Neural cell (in vitro differentiated cells): ENCODE measurements at regions not wholly inside any gene's neighbourhood (a gene's known extent, or its start where the extent isn't known, plus 50 kb on each side); places are given as distances from the start of the nearest gene placed in this dataset.

ENCODE experiments used
- H2AFZ ChIP-seq: fragments of 200-600, 300-800 bp; sonication (generic), shearing (Covaris generic); 2 replicates; pipeline ENCODE4 v1.6.0; 2014; ENCODE audit warnings: low read depth, mild to moderate bottlenecking, antibody characterized with exemption, low read length, moderate library complexity
- H3F3A ChIP-seq: fragments of 200-600 bp; shearing (Covaris generic); 2 replicates; pipeline ENCODE4 v1.6.1; 2016; ENCODE audit warnings: mild to moderate bottlenecking, moderate library complexity, mixed read lengths, antibody characterized with exemption, low read length; ENCODE audit not compliant: insufficient read depth, poor library complexity, severe bottlenecking
- H3K27ac ChIP-seq: fragments of 200-600, 300-800 bp; sonication (generic), shearing (Covaris generic); 2 replicates; pipeline ENCODE4 v1.5.1; 2014; ENCODE audit warnings: mild to moderate bottlenecking, low read length, moderate library complexity
- H3K27me3 ChIP-seq: fragments of 300-800, 200-600 bp; sonication (generic), shearing (Covaris generic); 2 replicates; pipeline ENCODE4 v1.6.0; 2014; ENCODE audit warnings: mild to moderate bottlenecking, low read depth, low read length, moderate library complexity; ENCODE audit not compliant: insufficient read depth
- H3K36me3 ChIP-seq: fragments of 300-800, 200-600 bp; sonication (generic), shearing (Covaris generic); 2 replicates; pipeline ENCODE4 v1.5.1; 2014; ENCODE audit warnings: mild to moderate bottlenecking, antibody characterized with exemption, low read length, moderate library complexity; ENCODE audit not compliant: insufficient read depth
- H3K4me2 ChIP-seq: fragments of 300-800, 200-600 bp; sonication (generic), shearing (Covaris generic); 2 replicates; pipeline ENCODE4 v1.6.0; 2014; ENCODE audit warnings: mild to moderate bottlenecking, low read length
- H3K4me3 ChIP-seq: fragments of 300-800, 200-600 bp; sonication (generic), shearing (Covaris generic); 2 replicates; pipeline ENCODE4 v1.5.1; 2014; ENCODE audit warnings: mild to moderate bottlenecking, low read length, moderate library complexity
- H3K79me2 ChIP-seq: fragments of 200-600 bp; shearing (Covaris generic); replicated peaks from 2 replicates; pipeline ENCODE4 v1.6.0; 2014; ENCODE audit warnings: mild to moderate bottlenecking, low read length, moderate library complexity; ENCODE audit not compliant: insufficient read depth
- H3K9ac ChIP-seq: fragments of 300-800, 200-600 bp; sonication (generic), shearing (Covaris generic); 2 replicates; pipeline ENCODE4 v1.6.1; 2016; ENCODE audit warnings: mild to moderate bottlenecking, low read length, mixed read lengths
- H3K9me2 ChIP-seq: fragments of 200-600 bp; shearing (Covaris generic); 2 replicates; pipeline ENCODE4 v1.6.1; 2016; ENCODE audit warnings: mild to moderate bottlenecking, low read length, mixed read lengths; ENCODE audit not compliant: insufficient read depth
- H3K9me3 ChIP-seq: fragments of 200-600, 300-800 bp; sonication (generic), shearing (Covaris generic); 2 replicates; pipeline ENCODE4 v1.6.1; 2016; ENCODE audit warnings: mild to moderate bottlenecking, mixed run types, low read length, moderate library complexity, mixed read lengths
- H4K20me1 ChIP-seq: fragments of 200-600 bp; shearing (Covaris generic); 2 replicates; pipeline ENCODE4 v1.6.1; 2016; ENCODE audit warnings: mild to moderate bottlenecking, mixed run types; ENCODE audit not compliant: insufficient read depth
- CTCF ChIP-seq: fragments of 450-650 bp; IDR thresholded peaks from 2 replicates; pipeline ENCODE4 v1.5.1; 2014; ENCODE audit warnings: antibody characterized with exemption, mild to moderate bottlenecking, moderate library complexity; ENCODE audit not compliant: poor library complexity, severe bottlenecking
- EP300 ChIP-seq: fragments of 450-650 bp; conservative IDR thresholded peaks from 2 replicates; pipeline ENCODE4 v1.6.1; 2014; ENCODE audit warnings: antibody characterized with exemption, mild to moderate bottlenecking, moderate library complexity; ENCODE audit not compliant: poor library complexity, severe bottlenecking
- EZH2 ChIP-seq: fragments of 200-600, 300-800 bp; shearing (Covaris generic), sonication (generic); IDR thresholded peaks from 2 replicates; pipeline ENCODE4 v1.6.1; 2014; ENCODE audit warnings: antibody characterized with exemption, low read length, borderline replicate concordance, mild to moderate bottlenecking; ENCODE audit not compliant: insufficient read depth, poor library complexity, severe bottlenecking
- MXI1 ChIP-seq: fragments of 450-650 bp; conservative IDR thresholded peaks from 2 replicates; pipeline ENCODE4 v1.6.1; 2014; ENCODE audit warnings: antibody characterized with exemption, mild to moderate bottlenecking; ENCODE audit not compliant: poor library complexity, severe bottlenecking
- POLR2AphosphoS5 ChIP-seq: IDR thresholded peaks from 2 replicates; pipeline ENCODE4 v1.6.1; 2012
- RAD21 ChIP-seq: fragments of 450-650 bp; conservative IDR thresholded peaks from 2 replicates; pipeline ENCODE4 v1.6.1; 2014; ENCODE audit warnings: antibody characterized with exemption, mild to moderate bottlenecking, moderate library complexity
- SMC3 ChIP-seq: fragments of 450-650 bp; conservative IDR thresholded peaks from 2 replicates; pipeline ENCODE4 v1.6.1; 2014; ENCODE audit warnings: antibody characterized with exemption, mild to moderate bottlenecking, moderate library complexity; ENCODE audit not compliant: poor library complexity
- TAF1 ChIP-seq: IDR thresholded peaks from 2 replicates; pipeline ENCODE4 v1.6.1; 2012; ENCODE audit warnings: low read depth
- TF ChIP-seq, protein P1 (sequence below): IDR thresholded peaks from 2 replicates; pipeline ENCODE4 v1.6.1; 2012; ENCODE audit warnings: borderline replicate concordance

- no peak overlapping the region for H3K9ac ChIP-seq
- H3K36me3 ChIP-seq = no peaks in the 10 kb centered on the region
- no peaks in the 10 kb centered on the region for H3K27me3 ChIP-seq
- no peak overlapping the region for H3K4me2 ChIP-seq
- no peak overlapping the region for H2AFZ ChIP-seq
- H3K79me2 ChIP-seq = no peaks in the 10 kb centered on the region
- no peaks in the 10 kb centered on the region for H3F3A ChIP-seq
- H3K4me3 ChIP-seq = no peak overlapping the region
- H3K9me3 ChIP-seq = no peaks in the 10 kb centered on the region
- no peak overlapping the region for H3K27ac ChIP-seq
- H4K20me1 ChIP-seq = no peaks in the 10 kb centered on the region
- TF ChIP-seq, protein P1, sequence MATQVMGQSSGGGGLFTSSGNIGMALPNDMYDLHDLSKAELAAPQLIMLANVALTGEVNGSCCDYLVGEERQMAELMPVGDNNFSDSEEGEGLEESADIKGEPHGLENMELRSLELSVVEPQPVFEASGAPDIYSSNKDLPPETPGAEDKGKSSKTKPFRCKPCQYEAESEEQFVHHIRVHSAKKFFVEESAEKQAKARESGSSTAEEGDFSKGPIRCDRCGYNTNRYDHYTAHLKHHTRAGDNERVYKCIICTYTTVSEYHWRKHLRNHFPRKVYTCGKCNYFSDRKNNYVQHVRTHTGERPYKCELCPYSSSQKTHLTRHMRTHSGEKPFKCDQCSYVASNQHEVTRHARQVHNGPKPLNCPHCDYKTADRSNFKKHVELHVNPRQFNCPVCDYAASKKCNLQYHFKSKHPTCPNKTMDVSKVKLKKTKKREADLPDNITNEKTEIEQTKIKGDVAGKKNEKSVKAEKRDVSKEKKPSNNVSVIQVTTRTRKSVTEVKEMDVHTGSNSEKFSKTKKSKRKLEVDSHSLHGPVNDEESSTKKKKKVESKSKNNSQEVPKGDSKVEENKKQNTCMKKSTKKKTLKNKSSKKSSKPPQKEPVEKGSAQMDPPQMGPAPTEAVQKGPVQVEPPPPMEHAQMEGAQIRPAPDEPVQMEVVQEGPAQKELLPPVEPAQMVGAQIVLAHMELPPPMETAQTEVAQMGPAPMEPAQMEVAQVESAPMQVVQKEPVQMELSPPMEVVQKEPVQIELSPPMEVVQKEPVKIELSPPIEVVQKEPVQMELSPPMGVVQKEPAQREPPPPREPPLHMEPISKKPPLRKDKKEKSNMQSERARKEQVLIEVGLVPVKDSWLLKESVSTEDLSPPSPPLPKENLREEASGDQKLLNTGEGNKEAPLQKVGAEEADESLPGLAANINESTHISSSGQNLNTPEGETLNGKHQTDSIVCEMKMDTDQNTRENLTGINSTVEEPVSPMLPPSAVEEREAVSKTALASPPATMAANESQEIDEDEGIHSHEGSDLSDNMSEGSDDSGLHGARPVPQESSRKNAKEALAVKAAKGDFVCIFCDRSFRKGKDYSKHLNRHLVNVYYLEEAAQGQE = no peak
- TF ChIP-seq EP300 (no peak), TAF1 (no peak), POLR2AphosphoS5 (no peak), SMC3 (no peak), MXI1 (no peak), EZH2 (no peak), CTCF (no peak), RAD21 (no peak)
- no peaks in the 10 kb centered on the region for H3K9me2 ChIP-seq
These were observed 833.6 kb upstream of the SOX9 start for GRCh38 chr17:71287071-71287823.

- TF ChIP-seq RAD21 = no peak
- TF ChIP-seq EZH2 = no peak
- TF ChIP-seq EP300 = no peak
- no peak for TF ChIP-seq TAF1
- H3K79me2 ChIP-seq = no peaks in the 10 kb centered on the region
- no peaks in the 10 kb centered on the region for H3K9me2 ChIP-seq
- H2AFZ ChIP-seq = no peak overlapping the region
- H3K4me2 ChIP-seq = no peak overlapping the region
- no peaks in the 10 kb centered on the region for H3K9me3 ChIP-seq
- H4K20me1 ChIP-seq = no peaks in the 10 kb centered on the region
- H3K4me3 ChIP-seq = no peak overlapping the region
- no peak overlapping the region for H3K27ac ChIP-seq
- H3K27me3 ChIP-seq = no peaks in the 10 kb centered on the region
- no peak overlapping the region for H3K9ac ChIP-seq
- no peaks in the 10 kb centered on the region for H3K36me3 ChIP-seq
- H3F3A ChIP-seq = no peaks in the 10 kb centered on the region
These were observed 828.8 kb upstream of the SOX9 start for GRCh38 chr17:71292006-71292405.
